GM19395 (cell line): ENCODE measurements at regions not wholly inside any gene's neighbourhood (a gene's known extent, or its start where the extent isn't known, plus 50 kb on each side); places are given as distances from the start of the nearest gene placed in this dataset.
A peak's percentile ranks its signal among the peaks of the same experiment; 100 is the strongest.
"Not testable (repeated sequence)": the region's sequence is repeated elsewhere in the genome, so short reads cannot be mapped to it uniquely, and the experiment has no call there.

Experiments used
- ATAC-seq: cut with Tn5 transposase; IDR thresholded peaks from one replicate; pipeline ENCODE4 v1.9.1; 2021; ENCODE audit warnings: mild to moderate bottlenecking, moderate library complexity; ENCODE audit not compliant: unreplicated experiment

DNA sequence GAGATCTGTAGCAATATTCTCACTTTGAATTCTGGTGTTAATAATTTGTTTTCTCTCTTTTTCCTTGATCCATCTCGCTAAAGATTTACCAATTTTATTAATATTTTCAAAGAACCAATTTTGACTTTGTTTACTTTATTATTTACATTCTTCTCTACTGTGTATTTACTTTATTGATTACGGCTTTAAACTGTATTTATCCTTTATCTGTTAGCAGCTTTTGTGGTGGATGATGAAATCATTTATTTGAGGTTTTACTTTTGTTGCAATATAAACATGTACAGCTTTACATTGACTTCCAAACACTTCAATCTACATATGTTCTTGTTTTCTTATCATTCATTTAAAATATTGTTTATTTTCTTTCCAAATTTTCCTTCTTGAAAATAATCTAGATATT, 719.9 kb downstream of the ADCYAP1 start:
- ATAC-seq, result no peak

GRCh38 chr18:1627494-1627893, 722.8 kb downstream of the ADCYAP1 start:
- ATAC-seq, result no peak

- ATAC-seq, result no peak
These were observed 744.0 kb downstream of the ADCYAP1 start for GRCh38 chr18:1648712-1649111.

GRCh38 chr18:1652018-1652417, 747.3 kb downstream of the ADCYAP1 start:
- no peak for ATAC-seq

- no peak for ATAC-seq
These were observed 749.2 kb downstream of the ADCYAP1 start for GRCh38 chr18:1653873-1654272.

DNA sequence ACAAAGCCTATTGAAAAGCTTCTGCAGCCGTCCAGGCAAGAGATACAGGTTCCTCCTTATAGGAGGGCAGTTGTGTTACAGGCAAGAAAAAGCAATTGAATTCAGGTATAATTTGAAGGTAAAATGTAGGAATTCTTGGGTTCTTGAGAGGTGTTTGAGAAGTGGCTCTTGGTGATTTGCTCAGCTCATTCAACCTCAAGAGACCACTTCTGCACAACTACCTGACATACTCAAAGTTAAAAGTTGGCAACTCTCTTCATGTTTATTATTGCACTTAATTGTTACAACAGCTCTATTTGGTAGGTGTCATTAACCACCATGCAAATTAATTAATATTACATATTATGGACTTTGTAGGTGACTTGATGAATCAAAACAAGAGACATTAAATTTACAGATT, 753.2 kb downstream of the ADCYAP1 start:
- ATAC-seq, result no peak

- ATAC-seq, result no peak
These were observed 754.4 kb downstream of the ADCYAP1 start for GRCh38 chr18:1658908-1659566.

DNA sequence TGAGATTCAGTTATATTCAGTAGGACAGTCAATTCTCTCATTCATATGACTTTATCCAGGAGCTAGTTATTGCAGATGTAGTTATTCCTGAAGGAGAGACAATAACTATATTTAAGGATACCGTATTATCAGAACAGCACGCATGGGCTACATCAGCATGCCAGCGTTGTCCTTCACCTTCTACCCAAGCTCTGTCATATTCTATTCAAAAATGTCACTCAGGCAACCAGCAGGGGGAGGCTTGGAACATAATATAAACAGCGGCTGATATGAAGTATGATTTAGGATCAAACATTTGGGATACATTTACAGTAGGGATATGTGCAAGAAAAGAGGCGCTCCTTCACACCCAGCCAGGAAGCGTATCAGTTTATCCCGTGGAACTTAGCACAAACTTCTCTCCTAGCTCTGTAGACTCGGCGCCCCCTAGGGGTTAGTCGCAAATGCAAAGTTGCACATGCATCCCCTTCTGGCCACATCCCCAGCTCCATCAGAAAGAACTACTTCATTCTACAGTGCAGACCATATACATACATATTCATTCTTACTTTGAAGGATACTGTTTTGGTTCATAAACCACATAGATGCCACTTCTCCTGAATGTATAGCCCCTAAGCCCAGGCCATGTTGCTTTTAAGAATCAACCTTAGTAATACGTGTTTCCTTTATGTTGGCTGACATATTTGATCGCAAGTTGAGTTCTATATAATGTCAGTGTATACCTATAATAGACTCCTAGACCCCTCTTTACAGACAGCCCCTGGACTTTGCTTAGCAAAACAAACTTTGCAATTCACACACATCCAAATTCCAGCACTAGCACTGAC, 759.4 kb downstream of the ADCYAP1 start:
- ATAC-seq, result peak; percentile 78

GRCh38 chr18:1665079-1665478, 760.4 kb downstream of the ADCYAP1 start:
- ATAC-seq, result no peak

DNA sequence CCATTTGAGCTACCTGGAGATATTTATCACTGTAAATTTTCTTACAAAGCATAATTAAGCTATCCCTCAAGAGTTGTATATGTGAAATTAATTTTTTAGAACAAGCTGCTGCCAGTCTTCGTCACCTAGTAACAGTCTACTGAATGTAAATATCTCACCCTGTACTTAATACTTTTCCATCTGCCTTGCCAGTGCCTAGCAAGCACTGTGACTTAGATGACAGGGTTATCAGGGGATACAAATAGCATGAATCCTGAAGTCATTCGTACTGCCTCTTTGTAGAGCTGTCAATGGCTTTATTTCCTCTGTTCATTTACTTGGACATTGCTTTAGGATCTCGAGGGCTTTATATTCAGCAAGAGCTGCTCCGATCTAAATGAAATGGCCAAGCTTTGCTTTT, 763.6 kb downstream of the ADCYAP1 start:
- ATAC-seq, result no peak

DNA sequence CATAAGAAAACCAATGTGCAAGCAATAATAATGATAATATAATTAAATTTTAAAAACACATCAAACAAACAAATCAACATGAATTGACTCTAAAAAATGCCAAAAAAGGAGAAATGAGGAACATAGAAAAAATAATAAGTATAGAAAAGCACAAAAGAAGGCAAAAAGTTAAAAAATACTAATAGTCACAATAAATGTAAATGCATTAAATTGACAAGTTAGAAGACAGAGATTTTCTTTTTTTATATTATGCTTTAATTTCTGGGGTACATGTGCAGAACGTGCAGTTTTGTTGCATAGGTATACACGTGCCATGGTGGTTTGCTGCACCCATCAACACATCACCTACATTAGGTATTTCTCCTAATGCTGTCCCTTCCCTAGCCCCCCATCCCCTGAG, 767.0 kb downstream of the ADCYAP1 start:
- not testable (repeated sequence) for ATAC-seq

- no peak for ATAC-seq
These were observed 771.7 kb downstream of the ADCYAP1 start for GRCh38 chr18:1676387-1676786.

GRCh38 chr18:1680108-1680507, 775.4 kb downstream of the ADCYAP1 start:
- ATAC-seq, result no peak

GRCh38 chr18:1691863-1692262, 787.2 kb downstream of the ADCYAP1 start:
- no peak for ATAC-seq

- no peak for ATAC-seq
These were observed 803.3 kb downstream of the ADCYAP1 start for GRCh38 chr18:1708006-1708405.

DNA sequence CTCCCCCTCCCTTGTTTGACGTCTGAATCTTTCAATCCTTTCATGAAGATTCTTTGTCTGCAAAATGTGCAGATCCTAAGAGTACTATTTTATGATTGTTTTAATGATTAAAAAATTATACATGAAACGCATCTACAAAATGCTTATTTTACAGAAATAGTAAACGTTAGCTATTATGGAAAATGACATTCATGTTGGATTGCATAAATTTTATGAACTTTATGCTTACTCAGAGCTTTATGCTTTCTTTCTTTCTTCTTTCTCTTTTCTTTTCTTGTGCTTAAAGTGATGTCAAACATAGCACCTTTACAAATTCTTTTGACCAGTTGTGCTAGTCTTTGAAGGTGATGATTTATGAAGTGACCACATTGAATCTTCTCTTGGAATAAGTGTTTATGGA, 805.4 kb downstream of the ADCYAP1 start:
- no peak for ATAC-seq

DNA sequence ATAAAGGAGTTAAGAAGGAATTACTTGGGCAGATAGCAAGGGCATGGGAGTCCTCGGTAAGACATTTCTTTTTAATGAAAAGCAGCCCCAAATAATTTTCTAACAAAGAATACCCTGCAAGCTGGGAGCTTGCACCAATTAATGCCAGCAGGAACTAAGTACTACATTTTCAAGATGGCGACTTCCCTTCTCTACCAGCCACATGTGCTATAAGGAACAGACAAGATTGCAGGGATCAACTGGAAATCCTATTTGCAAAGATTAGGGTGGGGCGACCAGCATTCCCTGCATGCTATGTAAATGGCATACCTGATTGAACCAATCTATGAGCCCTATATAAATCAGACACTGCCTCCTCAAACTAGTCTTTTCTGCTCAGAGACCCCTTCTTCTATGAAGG, 827.5 kb downstream of the ADCYAP1 start:
- ATAC-seq, result no peak

GRCh38 chr18:1746131-1746530, 825.2 kb downstream of the METTL4 start:
- no peak for ATAC-seq

DNA sequence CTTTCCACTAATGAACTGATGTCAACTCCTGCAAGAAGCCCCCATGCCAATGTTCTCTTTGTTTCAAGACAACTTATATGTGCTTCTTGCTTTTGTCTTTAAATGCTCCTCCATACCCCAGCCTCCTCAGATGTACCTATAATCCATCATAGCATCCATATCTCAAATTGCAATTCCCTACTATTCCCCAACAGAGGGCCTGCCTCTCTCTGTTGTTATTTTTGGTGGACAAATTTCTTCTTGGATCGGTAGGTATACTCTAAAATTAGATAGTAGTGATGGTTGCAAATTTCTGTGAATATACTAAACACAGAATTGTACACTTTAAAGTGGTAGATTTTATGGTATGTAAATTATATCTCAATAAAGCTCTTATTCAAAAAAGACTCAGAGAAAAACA, 820.1 kb downstream of the METTL4 start:
- no peak for ATAC-seq

DNA sequence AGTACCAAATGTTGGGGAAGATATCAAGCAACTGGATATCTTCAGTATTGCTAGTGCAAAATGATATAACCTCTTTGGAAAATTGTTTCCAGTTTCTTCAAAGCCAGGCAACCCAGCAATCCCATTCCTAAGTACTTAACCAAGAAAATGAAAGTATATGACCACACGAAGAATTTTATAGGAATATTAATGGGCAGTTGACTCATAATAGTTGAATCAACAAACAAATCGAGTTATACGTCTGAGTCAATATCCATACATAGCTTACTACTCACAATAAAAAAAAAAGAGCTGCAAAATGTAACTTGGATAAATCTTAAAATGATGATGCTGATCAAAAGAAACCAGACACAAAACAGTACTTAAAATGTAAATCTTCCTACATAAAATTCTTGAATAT, 810.4 kb downstream of the METTL4 start:
- no peak for ATAC-seq

GRCh38 chr18:1774261-1774660, 797.0 kb downstream of the METTL4 start:
- no peak for ATAC-seq

GRCh38 chr18:1777843-1778242, 793.5 kb downstream of the METTL4 start:
- no peak for ATAC-seq
